ENCODE measurements at regions not wholly inside any gene's neighbourhood (a gene's known extent, or its start where the extent isn't known, plus 50 kb on each side); places are given as distances from the start of the nearest gene placed in this dataset.

DNA sequence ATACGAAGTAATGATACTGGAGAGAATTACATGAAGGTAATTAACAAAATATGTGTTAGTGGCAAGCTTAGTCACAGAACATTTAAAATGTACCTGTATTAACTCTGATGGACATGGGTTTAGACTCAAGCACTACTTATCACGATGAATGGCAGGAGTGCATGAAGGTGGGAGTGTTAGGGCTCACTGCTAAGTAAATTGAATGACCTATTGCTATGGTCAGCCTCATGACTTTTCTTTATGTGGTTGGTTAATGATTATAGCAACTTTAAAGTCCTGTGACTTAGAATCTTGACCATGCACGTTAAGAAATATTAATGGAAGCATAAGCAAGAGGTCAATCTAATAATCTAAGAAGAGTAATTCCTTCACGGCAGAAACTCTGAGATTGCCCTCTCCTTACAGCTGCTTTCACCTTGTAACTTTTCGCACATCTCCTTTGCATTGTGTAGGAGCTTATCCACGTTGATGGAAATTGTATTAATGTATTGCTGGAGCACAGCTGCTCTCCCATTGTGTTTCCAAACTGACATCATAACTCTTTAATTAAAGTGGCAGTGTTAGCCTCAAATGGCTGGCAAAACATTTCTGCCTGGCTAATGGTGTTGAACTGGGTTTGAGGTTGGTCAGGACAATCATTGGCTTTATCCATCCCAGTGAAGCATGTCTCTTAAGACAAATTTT, 114.5 kb downstream of the RXFP2 start:
- DNase-seq (ENCODE audit: low read depth) = no peak
- TF ChIP-seq, protein P1, sequence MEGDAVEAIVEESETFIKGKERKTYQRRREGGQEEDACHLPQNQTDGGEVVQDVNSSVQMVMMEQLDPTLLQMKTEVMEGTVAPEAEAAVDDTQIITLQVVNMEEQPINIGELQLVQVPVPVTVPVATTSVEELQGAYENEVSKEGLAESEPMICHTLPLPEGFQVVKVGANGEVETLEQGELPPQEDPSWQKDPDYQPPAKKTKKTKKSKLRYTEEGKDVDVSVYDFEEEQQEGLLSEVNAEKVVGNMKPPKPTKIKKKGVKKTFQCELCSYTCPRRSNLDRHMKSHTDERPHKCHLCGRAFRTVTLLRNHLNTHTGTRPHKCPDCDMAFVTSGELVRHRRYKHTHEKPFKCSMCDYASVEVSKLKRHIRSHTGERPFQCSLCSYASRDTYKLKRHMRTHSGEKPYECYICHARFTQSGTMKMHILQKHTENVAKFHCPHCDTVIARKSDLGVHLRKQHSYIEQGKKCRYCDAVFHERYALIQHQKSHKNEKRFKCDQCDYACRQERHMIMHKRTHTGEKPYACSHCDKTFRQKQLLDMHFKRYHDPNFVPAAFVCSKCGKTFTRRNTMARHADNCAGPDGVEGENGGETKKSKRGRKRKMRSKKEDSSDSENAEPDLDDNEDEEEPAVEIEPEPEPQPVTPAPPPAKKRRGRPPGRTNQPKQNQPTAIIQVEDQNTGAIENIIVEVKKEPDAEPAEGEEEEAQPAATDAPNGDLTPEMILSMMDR (IDR thresholded peaks at IDR 0.05; ENCODE audit: low read length, missing control alignments) = no peak
- no peak overlapping the region for H3K4me3 ChIP-seq (replicated peaks; ENCODE audit: low read depth, low read length)

DNA sequence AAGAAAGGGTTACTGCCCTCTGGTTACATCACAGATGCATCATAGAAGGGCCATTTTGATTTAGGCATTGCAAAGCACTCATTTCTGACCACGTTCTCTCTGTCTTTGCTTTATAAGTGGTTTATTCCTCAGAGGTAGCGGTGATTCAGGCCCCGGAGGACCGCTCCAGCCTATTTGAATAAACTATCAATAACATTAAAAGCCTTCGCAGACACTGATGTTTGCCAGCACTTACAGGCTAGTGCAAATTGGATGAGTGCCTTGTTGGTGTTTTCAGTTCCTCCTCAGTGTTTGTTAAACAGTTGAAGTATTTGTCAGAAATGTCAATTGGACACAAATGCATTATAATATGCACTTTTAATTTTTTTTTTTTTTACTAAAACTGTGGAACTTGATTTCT, 120.2 kb downstream of the RXFP2 start:
- TF ChIP-seq, protein P1 (IDR thresholded peaks at IDR 0.05; ENCODE audit: low read length, missing control alignments) = no peak
- no peak for DNase-seq (ENCODE audit: low read depth)
- no peak overlapping the region for H3K4me3 ChIP-seq (replicated peaks; ENCODE audit: low read depth, low read length)

DNA sequence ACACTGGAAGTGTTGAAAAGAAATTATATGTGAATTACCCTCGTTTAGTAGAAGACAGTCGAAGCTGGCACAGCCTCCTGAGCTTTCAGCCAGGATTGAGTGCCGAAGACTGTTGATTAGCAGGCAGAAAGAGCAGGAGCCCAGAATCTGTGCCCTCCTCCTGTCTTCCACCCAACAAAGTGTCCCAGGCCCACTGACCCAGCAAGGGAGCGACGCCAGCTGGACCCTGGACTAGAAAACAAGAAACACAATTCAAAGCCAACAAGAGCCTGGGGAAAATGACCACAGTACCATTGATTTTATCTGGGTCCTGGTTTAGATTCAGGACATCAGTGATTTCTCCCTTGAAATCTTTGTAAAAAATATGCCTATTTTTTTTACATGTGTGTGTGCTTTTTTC, 120.7 kb downstream of the RXFP2 start:
- DNase-seq (ENCODE audit: low read depth) = no peak
- TF ChIP-seq, protein P1 (IDR thresholded peaks at IDR 0.05; ENCODE audit: low read length, missing control alignments) = no peak
- no peak overlapping the region for H3K4me3 ChIP-seq (replicated peaks; ENCODE audit: low read depth, low read length)

DNA sequence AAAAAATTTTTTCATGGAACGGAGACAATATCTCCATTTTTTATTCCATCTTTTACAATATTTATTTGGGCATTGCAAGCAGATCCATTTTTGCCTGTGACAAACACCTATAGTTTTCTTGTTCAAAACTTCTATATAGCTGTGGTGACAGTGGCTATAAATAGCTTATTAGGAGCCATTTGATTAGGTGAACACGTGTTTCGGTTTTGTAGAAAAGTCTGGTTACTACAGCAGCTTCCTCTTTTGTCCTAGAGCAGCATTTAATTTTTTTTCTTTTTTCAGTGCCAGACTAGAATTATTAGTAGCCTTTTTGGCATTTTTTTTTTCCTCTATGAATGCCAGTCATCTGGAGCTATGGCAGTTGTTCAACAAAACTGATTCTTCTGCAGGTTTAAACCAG, 123.5 kb downstream of the RXFP2 start:
- TF ChIP-seq, protein P1 (IDR thresholded peaks at IDR 0.05; ENCODE audit: low read length, missing control alignments) = no peak

DNA sequence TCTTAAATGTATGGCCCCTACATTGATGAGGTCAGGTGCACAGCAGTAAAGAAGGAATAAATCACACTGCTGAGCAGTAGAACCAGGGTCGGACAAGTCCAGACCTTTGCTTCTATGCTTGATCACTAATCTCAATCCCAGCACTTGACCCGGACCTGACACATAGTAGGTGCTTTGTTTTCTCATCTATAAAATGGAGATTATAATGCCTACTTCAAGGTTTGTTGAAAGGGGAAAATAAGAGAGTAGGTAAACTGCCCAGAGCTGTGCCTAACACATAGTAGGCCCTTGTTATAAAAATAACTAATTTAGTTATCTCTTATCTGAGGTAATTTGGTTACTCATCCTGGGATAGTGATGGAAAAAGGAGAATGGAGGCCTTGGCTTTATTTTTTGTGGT, 125.0 kb downstream of the RXFP2 start:
- DNase-seq (ENCODE audit: low read depth) = no peak
- H3K4me3 ChIP-seq (replicated peaks; ENCODE audit: low read depth, low read length) = no peak overlapping the region
- TF ChIP-seq, protein P1 (IDR thresholded peaks at IDR 0.05; ENCODE audit: low read length, missing control alignments) = no peak

More for the DNA sequence above, 123.5 kb downstream of the RXFP2 start:
- H3K4me3 ChIP-seq (replicated peaks; ENCODE audit: low read depth, low read length) = no peak overlapping the region
- DNase-seq (ENCODE audit: low read depth) = no peak

DNA sequence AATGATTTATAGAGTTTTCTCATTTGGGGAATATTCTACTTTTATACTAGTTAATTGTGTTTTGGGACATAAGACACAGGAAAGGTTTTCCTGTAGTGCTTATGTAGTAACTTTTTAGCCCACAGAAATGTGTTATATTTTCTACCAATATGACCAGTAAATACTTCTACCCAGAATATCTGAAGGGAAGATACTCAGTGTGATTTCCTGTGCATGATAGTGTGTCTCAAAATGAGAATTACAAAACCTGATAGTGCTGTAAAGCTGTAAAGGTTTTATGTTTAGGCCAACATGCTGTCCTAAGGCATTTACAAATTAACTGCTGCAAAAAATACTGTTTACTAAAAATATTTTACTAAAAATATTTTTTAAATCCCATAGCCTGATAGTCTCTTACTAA, 126.8 kb downstream of the RXFP2 start:
- TF ChIP-seq, protein P1 (IDR thresholded peaks at IDR 0.05; ENCODE audit: low read length, missing control alignments) = no peak
- no peak for DNase-seq (ENCODE audit: low read depth)

DNA sequence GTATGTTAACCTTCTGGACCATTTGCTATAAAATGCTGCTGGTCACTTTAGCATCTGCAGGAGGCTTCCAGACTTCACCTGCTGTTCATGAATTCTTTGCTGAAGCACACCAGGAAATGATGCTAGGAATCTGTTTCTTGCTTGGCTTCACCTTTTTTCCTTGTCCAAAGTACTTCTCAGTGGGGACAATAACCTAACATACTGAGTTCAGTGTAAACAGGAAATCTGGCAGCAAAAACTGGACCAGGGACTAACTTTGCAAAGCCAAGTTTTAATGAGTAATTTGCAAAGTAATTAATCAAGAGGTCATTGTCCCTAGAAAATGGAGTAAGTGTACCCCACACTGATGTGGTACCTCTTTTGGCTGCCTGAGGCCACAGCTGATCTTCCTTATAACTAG, 128.4 kb downstream of the RXFP2 start:
- DNase-seq (ENCODE audit: low read depth) = no peak
- TF ChIP-seq, protein P1 (IDR thresholded peaks at IDR 0.05; ENCODE audit: low read length, missing control alignments) = no peak
- no peak overlapping the region for H3K4me3 ChIP-seq (replicated peaks; ENCODE audit: low read depth, low read length)

More for the DNA sequence above, 126.8 kb downstream of the RXFP2 start:
- no peak overlapping the region for H3K4me3 ChIP-seq (replicated peaks; ENCODE audit: low read depth, low read length)
